HuH-7.5 (cell line): ENCODE measurements at regions not wholly inside any gene's neighbourhood (a gene's known extent, or its start where the extent isn't known, plus 50 kb on each side); places are given as distances from the start of the nearest gene placed in this dataset.

Experiments
- DNase-seq: peaks from one replicate; pipeline ENCODE4 v3.0.0; 2011; ENCODE audit warnings: low spot score

DNA sequence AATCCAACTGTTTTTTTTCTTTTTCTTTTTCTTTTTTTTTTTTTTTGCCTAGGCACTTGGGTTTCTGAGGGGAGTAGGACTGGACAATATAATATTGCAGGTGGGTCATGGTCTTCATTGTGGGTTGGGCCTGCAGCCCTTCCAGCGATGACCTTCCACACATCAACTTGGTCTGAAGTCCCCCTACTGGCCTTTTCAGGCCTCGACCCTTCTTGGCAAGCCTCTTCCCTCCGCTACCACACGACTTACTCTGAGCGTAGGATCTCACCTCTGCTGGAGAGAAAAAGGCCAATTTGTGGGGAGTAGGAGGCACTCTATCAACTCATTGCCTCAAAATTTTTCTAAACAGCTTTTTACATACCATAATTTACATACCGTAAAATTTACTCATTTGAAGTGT, 51.1 kb upstream of the GRIK3 start:
- DNase-seq: no peak

DNA sequence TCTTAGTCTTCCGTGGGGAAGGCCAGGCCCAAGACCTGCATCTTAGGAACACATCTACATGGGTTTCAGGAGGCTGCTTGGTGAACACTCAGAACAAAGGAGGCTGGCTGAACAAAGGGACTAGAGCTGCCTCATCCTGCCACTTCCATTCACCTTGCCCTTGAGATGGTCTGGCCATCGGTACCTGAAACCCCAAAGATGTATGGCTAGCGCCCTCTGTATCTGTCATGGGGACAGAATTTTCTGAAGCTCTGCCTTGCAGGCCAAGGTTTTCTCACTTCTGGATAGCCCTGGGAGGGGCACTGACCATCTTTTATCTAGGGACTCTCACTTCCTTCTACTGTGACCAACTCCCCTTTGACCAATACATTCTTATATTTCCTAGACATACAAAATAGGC, 55.4 kb upstream of the GRIK3 start:
- DNase-seq: no peak

DNA sequence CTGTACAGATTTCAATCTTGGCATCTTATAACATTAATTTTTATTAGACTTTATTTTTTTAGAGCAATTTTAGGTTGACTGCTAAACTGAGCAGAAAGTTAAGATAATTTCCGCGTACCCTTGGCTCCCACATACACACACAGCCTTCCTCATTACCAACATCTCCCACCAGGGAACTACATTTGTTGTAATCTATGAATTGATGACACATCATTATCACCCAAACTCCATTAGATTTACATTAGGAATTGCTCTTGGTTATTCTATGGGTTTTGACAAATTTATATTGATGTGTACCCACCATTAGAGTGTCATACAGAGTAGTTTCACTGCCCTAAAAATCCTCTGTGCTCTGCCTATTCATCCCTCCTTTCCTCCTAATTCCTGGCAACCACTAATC, 56.4 kb upstream of the GRIK3 start:
- DNase-seq: no peak

DNA sequence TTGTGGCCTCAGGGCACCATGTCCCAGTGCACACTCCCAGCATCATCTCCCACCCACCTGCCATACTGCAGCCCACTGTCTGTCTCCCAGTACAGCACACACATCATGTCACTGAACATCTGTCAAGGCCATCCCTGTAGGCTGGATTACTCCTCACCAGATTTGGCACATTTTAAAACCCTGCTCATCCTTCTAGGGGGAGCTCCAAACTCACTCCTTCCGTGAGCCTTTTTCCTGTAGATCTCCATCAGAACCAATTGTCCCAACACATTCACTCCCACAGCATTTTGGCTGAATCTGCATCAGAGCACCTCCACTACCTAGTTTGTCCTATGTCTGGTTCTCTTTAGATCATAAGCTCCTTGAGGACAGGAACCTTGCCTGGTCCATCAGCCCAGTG, 58.6 kb upstream of the GRIK3 start:
- DNase-seq: no peak

DNA sequence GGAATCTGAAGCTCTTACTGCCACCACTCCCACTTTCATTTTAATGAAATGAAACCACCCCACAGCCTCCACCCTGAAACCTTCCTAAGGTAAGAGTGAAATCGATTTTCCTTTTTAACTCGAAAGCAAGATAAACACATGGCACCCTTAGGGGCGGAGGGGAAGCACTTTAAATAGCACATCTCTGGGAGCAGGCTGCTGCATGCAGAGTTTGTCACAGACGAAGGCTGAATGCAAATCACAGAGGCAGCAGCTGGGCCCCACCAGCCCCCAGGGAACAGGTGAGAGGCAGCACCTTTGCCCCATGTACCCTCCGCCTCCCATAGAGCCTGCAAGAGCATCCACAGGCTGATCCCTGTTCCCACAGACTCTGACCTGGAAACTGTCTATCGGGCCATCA, 60.0 kb upstream of the GRIK3 start:
- no peak for DNase-seq

DNA sequence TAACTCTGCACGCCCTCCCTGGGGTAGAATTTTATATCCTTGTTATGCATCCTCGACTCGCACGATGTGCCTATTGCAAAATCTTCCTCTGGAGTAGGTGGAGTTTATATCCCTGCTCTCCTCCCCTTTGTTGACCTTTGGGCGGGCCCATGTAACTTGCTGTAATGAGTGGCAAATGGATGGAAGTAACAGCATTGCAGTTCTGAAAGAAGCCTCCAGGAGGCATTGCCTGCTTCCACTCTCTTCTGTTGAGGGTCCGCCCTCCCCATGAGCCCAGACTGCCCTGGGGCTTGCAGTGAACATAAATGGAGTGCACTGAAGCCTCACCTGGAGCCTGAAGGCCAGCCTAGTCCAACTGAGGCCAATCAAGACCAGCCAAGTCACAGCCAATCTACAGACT, 62.2 kb upstream of the GRIK3 start:
- DNase-seq: no peak

DNA sequence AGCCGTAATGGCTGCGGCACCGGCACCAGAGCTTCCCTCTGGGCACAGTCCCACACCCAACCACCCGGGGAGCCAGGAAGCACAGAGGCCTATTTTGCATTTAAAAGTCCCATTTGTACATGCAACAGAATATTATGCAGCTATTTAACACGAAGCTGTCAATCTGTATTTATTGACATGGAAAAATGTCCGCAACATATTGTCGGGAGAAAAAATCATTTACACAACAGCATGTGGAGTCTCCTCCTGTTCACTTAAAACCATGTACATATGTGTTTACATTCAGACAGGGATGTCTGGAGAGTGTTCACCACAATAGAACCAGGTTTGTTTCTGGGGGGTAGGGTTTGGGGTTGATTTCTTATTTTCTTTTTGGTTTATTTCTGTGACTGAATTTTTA, 63.4 kb upstream of the GRIK3 start:
- DNase-seq: no peak

DNA sequence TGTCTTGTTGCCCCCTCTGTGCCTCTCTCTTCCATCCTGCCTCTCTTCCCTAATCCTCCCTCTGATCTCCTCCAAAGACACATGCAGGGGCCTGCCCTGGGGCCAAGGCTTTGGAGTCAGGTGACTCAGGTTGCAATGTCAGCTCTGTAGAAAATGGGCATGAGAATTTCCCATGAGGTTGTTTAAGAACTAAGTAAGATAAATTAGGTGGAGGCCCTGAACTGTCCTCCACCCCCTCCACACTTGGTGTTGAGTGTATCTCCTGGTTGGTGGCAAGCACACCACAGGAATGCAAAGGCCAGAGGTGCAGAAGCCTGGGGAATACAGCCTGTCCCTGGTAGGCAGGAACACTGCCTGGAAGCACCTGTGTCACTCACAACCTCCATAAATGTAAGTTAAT, 63.9 kb upstream of the GRIK3 start:
- no peak for DNase-seq

DNA sequence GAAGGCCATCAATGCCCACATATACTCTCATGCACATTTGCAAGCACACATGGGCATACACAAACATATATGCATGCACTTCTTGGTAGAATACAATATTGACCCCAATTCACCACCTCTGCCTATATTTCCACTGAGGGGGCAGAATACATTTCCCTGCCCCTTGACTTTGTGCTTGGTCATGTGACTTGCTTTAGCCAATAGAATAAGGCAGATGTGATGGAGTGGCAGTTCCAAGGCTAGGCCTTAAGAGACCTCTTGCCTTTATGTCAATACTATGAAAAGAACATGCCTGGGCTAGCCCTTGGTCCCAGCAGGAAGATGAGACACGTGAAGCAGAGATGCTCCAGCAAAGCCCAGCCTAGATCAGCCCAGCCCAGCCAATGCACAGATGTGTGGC, 66.0 kb upstream of the GRIK3 start:
- no peak for DNase-seq

DNA sequence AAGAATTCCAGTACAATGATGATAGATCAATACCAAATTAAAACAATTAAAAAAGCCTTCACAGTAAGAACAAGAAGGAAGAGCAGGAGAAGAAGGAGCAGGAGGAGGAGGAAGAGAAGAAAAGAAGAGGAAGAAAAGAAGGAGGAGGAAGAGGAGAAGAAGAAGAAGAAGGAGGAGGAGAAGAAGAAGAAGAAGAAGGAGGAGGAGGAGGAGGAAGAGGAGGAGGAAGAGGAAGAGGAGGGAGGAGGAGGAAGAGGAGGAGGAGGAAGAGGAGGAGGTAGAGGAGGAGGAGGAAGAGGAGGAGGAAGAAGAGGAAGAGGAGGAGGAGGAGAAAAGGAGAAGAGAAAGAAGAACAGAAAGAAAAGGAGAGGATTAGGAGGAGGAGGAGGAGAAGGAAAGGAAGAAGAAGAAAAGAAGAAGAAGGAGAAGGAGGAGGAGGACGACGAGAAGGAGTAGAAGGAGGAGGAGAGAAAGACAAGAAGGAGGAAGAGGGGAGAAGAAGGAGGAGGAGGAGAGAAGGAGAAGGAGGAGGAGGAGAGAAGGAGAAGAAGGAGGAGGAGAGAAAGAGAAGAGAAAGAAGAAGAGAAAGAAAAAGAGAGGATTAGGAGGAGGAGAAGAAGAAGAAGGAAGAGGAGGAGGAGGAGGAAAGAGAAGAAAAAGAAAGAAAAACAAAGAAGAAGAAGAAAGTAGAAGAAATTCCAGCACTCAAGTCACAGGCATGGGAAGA, 68.5 kb upstream of the GRIK3 start:
- DNase-seq: no peak

DNA sequence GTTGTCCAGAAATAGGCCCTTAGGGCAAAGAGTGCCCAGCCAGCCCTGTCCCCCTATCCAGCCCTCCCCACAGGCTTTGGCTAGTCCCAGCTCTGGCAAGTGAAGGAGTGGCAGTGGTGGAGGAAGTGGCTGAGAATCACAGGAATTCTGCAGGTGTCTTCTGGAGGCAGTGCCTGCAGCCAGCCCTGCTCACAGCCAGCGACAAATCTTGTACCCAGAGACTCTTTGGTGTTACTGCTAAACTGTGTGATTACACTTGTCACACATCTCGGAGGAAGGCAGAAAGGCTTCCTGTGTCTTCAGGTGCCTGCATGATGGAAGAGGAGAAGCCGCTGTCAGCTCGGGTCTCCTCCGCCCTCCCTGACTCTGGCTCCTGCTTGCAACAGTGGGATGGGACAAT, 71.6 kb upstream of the GRIK3 start:
- no peak for DNase-seq

DNA sequence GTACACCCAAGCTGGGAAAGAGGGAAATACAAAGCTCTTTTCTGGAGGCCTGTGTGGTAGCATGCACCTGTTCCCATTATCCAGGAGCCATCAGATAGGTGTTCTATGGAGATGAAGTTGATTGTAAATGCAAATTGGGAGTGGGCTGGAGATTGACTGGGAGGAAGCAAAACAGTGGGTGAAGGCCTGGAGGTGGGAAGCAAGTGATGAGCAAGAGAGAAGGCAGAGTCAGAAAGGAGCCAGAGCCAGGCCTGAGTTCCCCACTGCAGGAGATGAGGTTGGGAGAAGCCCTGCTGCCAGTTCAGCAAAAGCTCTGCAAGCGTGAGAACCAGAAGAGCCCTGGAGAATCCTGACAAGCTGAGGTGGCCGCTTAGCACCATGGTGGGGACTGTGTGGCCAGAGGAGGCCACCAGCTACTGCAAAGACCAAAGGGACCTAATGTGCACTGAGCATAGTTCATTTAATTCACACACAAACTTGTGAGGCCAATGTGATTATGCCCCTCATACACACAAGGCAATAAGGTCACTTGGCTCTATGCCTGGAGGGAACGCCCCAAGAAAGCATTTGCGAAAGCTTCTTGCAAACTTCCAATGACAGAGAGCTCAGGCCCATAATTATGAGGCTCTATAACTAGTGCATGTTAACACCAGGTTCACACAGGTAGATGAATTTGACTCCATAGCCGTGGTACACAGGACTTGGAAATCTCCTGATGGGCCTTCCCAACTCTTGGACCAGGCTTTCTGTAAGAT, 73.0 kb upstream of the GRIK3 start:
- DNase-seq: no peak

DNA sequence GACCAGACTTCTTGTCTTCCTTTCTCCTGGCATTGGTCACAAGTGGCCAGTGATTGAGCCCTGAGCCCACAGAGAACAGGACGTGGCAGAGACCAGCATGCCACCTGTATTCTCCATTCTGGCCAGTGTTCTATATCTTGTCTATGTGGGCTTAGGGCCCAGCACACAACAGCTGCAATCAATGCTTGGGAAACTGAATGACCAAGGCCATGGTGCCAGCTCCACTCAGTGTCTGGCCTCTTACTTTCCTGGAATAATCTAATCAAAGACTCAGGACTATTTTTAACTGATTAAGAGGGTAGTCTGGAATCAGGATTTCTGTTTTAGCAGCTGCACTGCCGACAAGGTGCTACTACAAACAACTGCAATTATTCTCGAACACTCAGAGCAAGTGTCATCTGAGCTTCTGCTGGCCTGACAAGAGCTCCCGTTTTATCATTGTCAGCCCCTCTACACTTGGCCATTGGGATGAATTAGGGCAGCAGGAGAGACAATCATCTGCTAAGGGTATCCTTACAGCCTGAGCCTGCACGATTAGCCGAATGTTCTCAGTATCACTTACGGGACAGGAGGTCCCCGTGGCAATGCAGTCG, 74.4 kb upstream of the GRIK3 start:
- DNase-seq: no peak

DNA sequence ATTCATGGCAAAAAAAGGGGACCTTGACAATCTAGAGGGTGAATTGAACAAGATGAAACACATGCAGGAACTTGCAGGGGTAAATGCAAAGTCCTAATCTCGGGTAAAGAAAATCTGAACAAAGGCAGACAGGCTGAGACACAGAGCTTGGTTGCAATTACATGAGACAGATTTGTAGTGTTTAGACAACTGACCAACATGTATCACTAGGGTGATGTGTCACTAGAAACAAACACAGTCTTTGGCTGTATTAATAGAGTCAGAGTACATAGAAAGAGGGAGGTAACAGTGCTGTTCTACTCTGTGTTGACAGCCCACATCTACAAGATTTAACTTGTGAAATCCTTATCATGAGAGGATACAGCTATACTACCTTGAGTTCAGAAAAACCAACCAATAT, 78.1 kb upstream of the GRIK3 start:
- no peak for DNase-seq

DNA sequence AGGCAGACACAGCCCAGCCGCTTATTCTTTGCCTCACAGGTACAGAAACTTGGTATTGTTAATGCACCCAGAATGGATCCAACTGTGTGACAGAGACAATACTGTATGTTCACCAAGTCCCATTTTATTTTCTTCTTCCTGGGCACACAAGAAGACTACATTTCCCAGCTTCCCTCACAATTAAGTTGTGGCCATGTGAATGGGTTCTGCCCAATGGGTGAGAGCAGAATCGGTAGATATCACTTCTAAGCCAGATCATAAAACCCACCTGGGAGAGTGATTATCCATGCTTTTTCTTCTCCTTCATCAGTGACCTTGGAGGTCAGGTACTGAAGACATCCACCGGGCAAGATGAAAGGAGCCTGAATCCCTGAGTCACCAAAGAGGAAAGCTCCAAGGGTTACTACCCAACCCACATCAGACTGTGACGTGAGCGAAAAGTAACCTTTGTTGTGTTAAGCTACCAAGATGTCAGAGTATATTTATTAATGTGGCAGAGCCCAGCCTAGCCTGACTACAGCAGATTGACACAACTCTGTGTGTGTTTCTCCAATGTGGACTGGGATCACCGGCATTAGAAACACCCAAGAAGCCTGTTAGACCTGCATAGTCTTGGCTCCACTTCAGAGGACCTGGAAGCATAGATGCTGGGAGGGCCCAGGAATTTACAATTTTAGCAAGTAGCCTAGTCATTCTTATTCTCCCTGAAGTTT, 79.1 kb upstream of the GRIK3 start:
- no peak for DNase-seq

DNA sequence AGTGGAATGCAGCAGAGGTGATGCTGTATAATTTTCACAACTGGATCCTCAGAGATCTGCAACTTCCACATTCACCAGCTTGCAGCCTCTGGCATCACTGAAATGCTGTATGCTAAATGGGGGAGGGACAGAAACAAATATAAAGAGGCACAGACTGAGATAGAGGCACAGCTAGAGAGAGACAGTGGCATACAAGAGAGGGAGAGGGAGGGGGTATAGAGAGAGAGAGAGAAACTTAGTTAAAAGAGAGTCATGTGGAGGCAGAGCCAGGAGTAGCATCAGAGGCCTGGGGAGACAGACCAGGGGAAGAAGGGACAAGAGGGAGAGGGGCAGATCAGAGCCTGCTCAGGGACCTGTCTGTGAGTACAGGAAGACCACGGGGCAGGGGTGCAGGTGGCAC, 84.5 kb upstream of the GRIK3 start:
- no peak for DNase-seq

DNA sequence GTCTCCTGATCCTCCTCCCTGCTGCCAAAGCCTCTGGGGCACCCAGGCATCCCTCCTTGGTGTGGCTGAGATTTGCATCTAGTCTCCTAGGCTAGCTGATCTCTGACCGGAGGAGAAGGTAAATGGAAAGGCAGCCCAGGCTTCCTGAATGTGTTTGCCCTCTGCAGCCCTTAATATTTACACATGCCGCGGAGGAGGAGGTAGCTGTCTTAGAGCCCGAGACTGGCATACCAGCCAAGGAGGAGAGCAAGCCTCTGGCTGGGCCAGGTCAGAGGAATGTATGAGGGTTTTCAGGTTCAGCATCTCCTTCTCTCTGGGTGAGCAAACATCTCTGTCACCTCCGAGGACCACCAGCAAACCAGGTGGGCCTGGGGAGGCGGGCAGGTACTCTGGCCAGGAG, 86.0 kb upstream of the GRIK3 start:
- no peak for DNase-seq

DNA sequence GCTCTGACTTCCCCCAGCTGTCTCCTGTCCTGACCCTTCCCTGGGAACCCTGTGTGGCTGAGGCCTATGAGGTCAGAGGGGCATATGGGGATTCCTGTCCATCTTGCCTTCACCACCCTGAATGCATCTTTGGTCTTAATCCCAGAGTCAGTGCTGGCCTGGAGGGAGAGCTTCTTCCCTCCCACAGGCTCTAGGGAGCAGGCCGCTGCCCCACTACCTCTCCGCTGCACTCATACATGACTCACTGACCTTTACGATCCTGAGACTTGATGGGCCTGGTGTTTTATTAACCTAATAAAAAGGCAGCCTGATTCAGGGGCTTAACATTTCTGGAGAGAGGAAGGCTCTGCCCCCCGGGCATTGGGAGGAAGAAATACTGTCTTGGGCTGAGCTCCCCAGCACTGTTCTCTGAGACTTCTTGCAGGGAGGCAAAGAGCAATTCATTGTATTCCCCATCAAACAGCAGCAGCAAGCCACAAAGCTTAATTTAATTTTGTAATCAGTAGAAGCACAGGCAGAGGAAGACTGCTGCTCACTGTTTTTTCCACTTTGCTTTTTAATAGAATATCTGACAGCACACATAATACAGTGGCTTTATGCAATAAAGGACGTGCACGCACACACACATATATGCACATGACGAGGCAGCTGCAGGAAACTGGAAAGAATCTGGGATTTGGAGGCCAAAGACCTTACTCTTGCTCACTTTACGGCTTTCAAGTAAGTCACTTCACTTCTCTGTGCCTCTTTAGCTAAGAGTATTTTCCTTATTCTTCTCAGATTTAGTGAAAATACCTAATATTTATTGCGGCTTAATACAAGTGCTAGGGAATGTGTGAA, 89.2 kb upstream of the GRIK3 start:
- DNase-seq: no peak

DNA sequence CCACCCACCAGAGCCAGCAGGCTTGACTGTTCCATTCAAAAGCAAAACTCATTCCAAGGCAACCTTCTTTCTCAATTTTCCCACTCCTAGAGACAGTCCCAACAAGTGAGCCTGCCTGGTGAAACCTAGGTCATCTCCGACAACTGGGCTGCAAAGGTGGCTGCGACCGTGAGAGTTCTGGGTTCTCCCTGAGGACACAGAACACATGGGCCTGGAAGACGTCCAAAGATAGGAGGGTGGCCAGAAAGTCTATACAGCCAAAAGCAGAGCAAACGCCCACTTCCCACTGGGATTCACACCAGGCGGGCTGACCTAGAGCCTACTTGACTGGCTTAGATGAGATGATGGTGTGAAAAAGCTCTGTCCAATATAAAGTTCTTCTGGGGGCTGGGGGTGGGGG, 90.2 kb upstream of the GRIK3 start:
- no peak for DNase-seq

DNA sequence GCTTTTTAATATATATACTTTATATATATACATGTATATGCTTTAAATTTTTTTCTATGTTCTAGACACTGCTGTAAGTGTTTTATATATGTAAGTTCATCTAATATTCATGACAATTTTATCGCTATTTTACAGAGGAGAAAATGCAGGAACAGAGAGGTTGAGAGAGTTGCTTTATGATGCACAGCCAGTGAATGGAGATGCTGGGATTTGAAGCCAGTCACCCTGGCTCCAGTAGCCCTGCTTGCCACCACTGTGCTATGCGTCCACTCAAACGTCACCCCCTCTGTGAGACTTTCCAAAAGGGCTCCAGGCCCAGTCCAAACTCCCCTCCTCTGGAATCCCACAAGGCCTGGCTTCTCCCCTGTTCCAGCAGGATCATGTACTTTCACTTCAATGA, 91.0 kb upstream of the GRIK3 start:
- no peak for DNase-seq

DNA sequence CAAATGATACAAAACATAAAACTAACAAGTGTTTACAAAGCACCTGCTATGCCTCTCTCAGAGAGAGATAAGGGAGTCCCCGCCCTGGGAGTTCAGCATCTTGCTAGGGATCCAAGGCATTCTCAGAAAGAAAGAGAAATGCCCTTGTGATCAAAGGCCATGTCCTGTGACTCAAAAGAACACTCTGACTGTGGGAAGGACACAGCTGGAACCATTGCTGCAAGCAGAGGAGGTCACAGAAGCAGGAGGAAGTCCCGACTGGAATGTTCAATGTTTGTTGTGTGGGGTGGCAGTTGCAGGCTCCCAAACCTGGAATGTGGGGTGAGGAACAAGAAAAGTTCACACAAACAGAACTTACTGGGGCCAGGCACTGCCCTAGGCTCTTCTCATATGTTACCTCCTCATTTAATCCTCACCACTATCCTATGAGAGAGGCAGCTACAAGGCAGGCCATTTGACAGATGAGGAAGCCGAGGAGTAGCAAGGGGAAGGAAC, 93.0 kb upstream of the GRIK3 start:
- DNase-seq: no peak

DNA sequence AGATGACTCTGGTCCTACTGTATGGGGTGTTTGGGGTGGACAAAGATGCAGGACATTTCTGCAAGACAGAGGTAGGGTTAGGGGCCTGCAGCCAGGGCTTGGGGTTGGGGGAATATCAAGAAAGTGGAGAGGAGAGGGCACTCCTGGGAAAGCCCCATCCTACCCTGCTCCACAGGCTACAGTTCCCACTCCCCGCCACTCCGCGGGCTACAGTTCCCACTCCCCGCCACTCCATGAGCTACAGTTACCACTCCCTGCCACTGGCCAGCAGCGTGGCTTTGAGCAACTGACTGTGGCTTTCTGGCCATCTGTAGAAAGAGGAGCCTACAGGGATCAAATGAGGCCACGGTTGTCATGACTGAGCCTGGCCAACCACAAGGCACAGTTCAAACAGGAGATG, 93.8 kb upstream of the GRIK3 start:
- DNase-seq: no peak
